AG09309 (cell line): ENCODE measurements at regions not wholly inside any gene's neighbourhood (a gene's known extent, or its start where the extent isn't known, plus 50 kb on each side); places are given as distances from the start of the nearest gene placed in this dataset.
A peak's percentile ranks its signal among the peaks of the same experiment; 100 is the strongest.

Source experiments
- DNase-seq: peaks from one replicate; pipeline ENCODE4 v3.0.0-alpha.2; 2010; ENCODE audit warnings: low read depth
- H3K4me3 ChIP-seq: 2 replicates; pipeline ENCODE4 v1.5.1; 2011; ENCODE audit warnings: mild to moderate bottlenecking, low read depth, low read length, moderate library complexity; ENCODE audit not compliant: control insufficient read depth
- TF ChIP-seq, protein P1 (sequence below): IDR thresholded peaks from 2 replicates; pipeline ENCODE4 v1.5.1; 2011; ENCODE audit warnings: mild to moderate bottlenecking, low read depth, low read length, inconsistent platforms; ENCODE audit not compliant: insufficient read depth, control insufficient read depth; ENCODE audit errors: missing control alignments

DNA sequence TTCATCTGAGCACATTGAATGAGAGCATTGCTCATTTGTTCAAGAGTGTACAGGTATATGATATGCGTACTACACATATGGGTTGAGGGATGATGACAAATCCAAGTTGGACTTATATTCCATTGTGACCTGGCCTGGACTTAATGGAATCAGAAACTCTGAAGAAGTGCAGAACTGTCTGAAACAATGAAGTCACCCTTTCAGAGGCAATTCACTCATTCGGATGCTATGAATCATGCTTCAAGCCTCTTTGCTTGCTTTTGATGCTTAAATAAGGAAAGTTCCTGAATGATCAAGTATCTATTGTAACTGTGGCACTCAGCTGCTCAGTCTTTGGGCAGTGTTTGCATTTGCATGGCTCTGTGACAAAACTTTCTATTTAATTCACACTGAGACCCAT, 93.4 kb downstream of the ZNF365 start:
- TF ChIP-seq, protein P1, sequence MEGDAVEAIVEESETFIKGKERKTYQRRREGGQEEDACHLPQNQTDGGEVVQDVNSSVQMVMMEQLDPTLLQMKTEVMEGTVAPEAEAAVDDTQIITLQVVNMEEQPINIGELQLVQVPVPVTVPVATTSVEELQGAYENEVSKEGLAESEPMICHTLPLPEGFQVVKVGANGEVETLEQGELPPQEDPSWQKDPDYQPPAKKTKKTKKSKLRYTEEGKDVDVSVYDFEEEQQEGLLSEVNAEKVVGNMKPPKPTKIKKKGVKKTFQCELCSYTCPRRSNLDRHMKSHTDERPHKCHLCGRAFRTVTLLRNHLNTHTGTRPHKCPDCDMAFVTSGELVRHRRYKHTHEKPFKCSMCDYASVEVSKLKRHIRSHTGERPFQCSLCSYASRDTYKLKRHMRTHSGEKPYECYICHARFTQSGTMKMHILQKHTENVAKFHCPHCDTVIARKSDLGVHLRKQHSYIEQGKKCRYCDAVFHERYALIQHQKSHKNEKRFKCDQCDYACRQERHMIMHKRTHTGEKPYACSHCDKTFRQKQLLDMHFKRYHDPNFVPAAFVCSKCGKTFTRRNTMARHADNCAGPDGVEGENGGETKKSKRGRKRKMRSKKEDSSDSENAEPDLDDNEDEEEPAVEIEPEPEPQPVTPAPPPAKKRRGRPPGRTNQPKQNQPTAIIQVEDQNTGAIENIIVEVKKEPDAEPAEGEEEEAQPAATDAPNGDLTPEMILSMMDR: no peak
- H3K4me3 ChIP-seq: no peak overlapping the region
- DNase-seq: no peak

DNA sequence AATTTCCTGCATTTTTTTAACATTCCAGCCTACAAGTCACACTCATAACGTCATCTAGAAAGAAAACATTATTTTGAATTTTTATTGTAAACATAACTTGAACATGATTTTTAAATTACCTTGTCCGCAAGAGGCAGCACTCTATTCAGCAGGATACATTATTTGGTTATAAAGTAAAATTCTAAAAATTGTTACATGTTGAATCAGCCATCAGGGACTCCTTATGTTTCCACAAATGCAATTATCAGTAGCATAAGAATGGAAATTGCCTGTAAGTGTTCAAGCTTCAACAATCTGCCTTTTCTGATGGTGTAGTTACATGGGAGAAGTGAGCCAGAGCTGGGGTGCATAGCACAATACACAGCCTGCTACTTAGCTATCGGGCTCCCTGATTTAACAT, 97.5 kb downstream of the ZNF365 start:
- DNase-seq: no peak
- TF ChIP-seq, protein P1: peak; percentile 6
- no peak overlapping the region for H3K4me3 ChIP-seq

DNA sequence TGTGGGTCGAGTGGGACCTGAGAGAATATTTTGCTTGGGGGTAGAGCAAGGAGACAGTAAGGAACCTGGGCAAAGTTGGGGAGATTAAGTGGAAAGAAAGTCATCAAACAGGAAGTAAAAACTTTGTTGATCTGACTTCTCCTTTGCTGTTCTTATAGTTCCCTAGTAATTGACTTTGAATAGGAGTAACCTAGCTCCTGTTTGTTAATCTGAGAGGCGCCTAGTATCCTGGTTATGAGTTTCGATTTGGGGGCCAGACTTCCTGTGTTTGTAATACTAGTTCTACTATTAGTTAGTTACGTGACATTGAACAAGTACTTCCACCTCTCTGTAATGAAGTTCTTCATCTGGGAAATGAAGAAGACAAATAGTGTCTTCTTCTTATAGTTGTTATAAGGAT, 99.1 kb downstream of the ZNF365 start:
- no peak for DNase-seq
- TF ChIP-seq, protein P1: no peak
- no peak overlapping the region for H3K4me3 ChIP-seq

DNA sequence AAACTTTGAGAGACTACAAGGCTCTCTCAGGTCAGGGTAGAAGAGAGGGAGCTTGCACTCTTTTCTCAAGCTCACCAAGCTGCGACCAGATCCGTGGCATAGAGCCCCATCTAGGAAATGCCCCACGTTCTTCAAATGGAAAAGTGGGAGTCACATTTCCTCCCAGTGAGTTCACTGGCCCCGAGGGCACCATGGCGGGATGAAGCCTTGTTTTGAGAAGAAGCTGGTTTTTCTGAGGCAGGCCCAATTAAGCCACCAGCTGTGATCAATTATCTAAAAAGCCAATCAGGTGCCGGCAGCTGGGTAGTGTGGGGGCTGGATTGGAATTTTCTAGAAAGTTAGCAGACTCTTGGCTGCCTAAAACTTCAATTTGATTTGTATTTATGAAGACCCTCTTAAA, 101.4 kb downstream of the ZNF365 start:
- TF ChIP-seq, protein P1: no peak
- no peak overlapping the region for H3K4me3 ChIP-seq
- no peak for DNase-seq

DNA sequence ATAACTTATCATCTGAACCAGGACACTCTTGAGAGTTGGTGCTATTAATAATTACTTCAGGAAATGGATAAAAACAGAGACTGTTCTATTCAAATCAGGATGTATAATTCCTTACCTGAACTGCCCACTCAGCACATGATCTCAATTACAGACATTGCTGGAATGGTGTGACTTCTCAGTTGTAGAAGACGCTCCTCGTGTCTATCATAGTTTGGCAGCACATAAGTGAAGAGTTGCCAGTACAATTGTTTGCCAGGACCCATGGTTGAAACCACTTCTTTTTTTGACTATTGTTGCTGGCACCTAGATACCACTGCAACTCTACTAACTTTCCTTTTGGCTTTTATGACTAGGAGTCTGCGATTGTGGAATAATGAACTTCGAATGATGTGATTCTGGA, 105.4 kb downstream of the ZNF365 start:
- DNase-seq: no peak
- no peak overlapping the region for H3K4me3 ChIP-seq
- TF ChIP-seq, protein P1: no peak

DNA sequence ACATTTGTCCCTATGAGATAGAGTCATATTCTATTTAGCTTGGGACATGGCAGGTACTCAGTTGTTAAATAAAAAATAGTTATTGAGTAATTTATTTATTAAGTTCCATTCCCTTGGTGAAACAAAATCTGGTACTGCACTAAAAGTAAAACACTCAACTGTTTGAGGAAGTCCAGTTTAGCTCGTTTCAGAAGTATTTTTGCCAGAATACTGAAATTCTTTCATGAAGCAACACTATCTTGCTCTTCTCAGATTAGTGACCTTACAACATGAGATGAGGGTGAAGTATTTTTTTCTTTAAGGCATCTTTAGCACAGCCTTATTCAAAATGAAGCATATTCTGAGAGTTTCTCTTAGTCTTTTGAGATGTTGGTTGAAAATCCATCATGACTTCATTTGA, 106.0 kb downstream of the ZNF365 start:
- no peak overlapping the region for H3K4me3 ChIP-seq
- TF ChIP-seq, protein P1: no peak
- no peak for DNase-seq

DNA sequence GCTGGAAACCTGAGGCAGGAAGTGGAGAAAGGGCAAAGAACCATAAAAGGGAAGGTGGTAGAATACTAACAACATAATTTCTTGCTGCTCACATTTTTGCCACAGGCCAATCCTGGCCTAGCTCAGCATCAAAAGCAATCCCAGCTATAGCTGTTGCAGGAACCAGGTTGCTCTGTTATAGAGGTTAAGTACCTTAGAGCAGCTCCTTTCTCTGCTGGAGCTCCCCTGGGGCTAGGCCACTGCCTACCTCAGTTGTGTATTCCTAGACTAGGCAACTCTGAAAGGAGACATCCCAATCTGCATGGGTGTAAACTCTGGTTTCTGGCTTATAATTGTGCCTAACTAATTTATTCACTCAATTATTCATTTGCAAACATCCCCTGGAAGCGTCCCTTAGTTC, 108.4 kb downstream of the ZNF365 start:
- no peak for DNase-seq
- TF ChIP-seq, protein P1: no peak
- no peak overlapping the region for H3K4me3 ChIP-seq
